H1 (cell line): ENCODE measurements at regions not wholly inside any gene's neighbourhood (a gene's known extent, or its start where the extent isn't known, plus 50 kb on each side); places are given as distances from the start of the nearest gene placed in this dataset.

ENCODE experiments used
- BACH1 ChIP-seq: IDR thresholded peaks from 2 replicates; pipeline ENCODE4 v1.6.1; 2012; ENCODE audit warnings: low read length, improper control_type of control experiment
- BCL11A ChIP-seq, 2 experiments: IDR thresholded peaks; one replicate each; pipeline ENCODE4 v1.6.1; 2011; ENCODE audit warnings: low read depth in 2 of 2, low read length in 2 of 2, mild to moderate bottlenecking in 2 of 2
- CTBP2 ChIP-seq: IDR thresholded peaks from 2 replicates; pipeline ENCODE4 v1.7.0; 2011; ENCODE audit warnings: borderline replicate concordance, mild to moderate bottlenecking, moderate library complexity, mixed read lengths, low read length; ENCODE audit not compliant: insufficient read depth, insufficient read length
- CTCF ChIP-seq, 3 experiments: IDR thresholded peaks; 1 replicate in 2 of 3; 2 replicates in 1 of 3; pipeline versions ENCODE4 v1.5.1 to v1.6.1; 2011; ENCODE audit warnings: low read length in 3 of 3, mild to moderate bottlenecking in 3 of 3, inconsistent platforms in 2 of 3, low read depth in 1 of 3, moderate library complexity in 1 of 3; ENCODE audit not compliant: insufficient read depth in 1 of 3; ENCODE audit errors: control extremely low read depth in 1 of 3
- EGR1 ChIP-seq: IDR thresholded peaks from 2 replicates; pipeline ENCODE4 v1.6.1; 2011; ENCODE audit warnings: low read depth, low read length, borderline replicate concordance
- HDAC2 ChIP-seq, 2 experiments: fragments of 300-600 bp in 1 of 2; sonication (generic) in 1 of 2; IDR thresholded peaks; 2 replicates each; pipeline ENCODE4 v1.6.1; 2011 to 2012; ENCODE audit warnings: low read depth in 2 of 2, low read length in 2 of 2, mild to moderate bottlenecking in 2 of 2, moderate library complexity in 2 of 2, borderline replicate concordance in 1 of 2, inconsistent platforms in 1 of 2
- KDM1A ChIP-seq: fragments of 200-600, 300-600 bp; sonication (generic); IDR thresholded peaks from 2 replicates; pipeline ENCODE4 v1.7.1; 2016; ENCODE audit warnings: mild to moderate bottlenecking, low read length, borderline replicate concordance
- KDM4A ChIP-seq: IDR thresholded peaks from one replicate; pipeline ENCODE4 v1.7.1; 2012; ENCODE audit warnings: low read depth, mild to moderate bottlenecking, moderate library complexity, low read length, inconsistent platforms; ENCODE audit not compliant: severe bottlenecking
- MAFK ChIP-seq: IDR thresholded peaks from 2 replicates; pipeline ENCODE4 v1.6.1; 2012; ENCODE audit warnings: low read depth, mild to moderate bottlenecking, improper control_type of control experiment, low read length
- MAX ChIP-seq: IDR thresholded peaks from 2 replicates; pipeline ENCODE4 v1.6.1; 2012; ENCODE audit warnings: inconsistent platforms
- NANOG ChIP-seq: IDR thresholded peaks from 2 replicates; pipeline ENCODE4 v1.6.1; 2011; ENCODE audit warnings: low read length, low read depth, mild to moderate bottlenecking, inconsistent platforms; ENCODE audit not compliant: insufficient read depth, poor library complexity, severe bottlenecking
- NRF1 ChIP-seq: IDR thresholded peaks from 2 replicates; pipeline ENCODE4 v1.6.1; 2011; ENCODE audit warnings: mild to moderate bottlenecking, low read depth, low read length, improper control_type of control experiment
- POLR2A ChIP-seq, 2 experiments: IDR thresholded peaks; 1 replicate in 1 of 2; 2 replicates in 1 of 2; pipeline ENCODE4 v1.6.1; 2011; ENCODE audit warnings: low read depth in 2 of 2, low read length in 2 of 2, mild to moderate bottlenecking in 2 of 2; ENCODE audit errors: control extremely low read depth in 1 of 2
- RAD21 ChIP-seq, 2 experiments: IDR thresholded peaks in 1 of 2; conservative IDR thresholded peaks in 1 of 2; 2 replicates each; pipeline ENCODE4 v1.6.1; 2011; ENCODE audit warnings: low read depth in 2 of 2, low read length in 2 of 2, improper control_type of control experiment in 1 of 2, inconsistent platforms in 1 of 2, mild to moderate bottlenecking in 1 of 2, moderate library complexity in 1 of 2
- SIRT6 ChIP-seq: IDR thresholded peaks from one replicate; pipeline ENCODE4 v1.7.1; 2012; ENCODE audit warnings: low read length, inconsistent platforms
- SP2 ChIP-seq: IDR thresholded peaks from 2 replicates; pipeline ENCODE4 v1.6.1; 2012; ENCODE audit warnings: mild to moderate bottlenecking, low read length, inconsistent platforms
- TAF1 ChIP-seq: IDR thresholded peaks from 2 replicates; pipeline ENCODE4 v1.6.1; 2011; ENCODE audit warnings: mild to moderate bottlenecking, low read depth, low read length
- YY1 ChIP-seq: IDR thresholded peaks from 2 replicates; pipeline ENCODE4 v1.6.1; 2011; ENCODE audit warnings: low read depth, mild to moderate bottlenecking, low read length
- TF ChIP-seq, protein P1 (sequence below): IDR thresholded peaks from 2 replicates; pipeline ENCODE4 v1.6.1; 2012; ENCODE audit warnings: inconsistent platforms
- TF ChIP-seq, protein P2 (sequence below): IDR thresholded peaks from 2 replicates; pipeline ENCODE4 v1.6.1; 2012; ENCODE audit warnings: low read length, inconsistent platforms

DNA sequence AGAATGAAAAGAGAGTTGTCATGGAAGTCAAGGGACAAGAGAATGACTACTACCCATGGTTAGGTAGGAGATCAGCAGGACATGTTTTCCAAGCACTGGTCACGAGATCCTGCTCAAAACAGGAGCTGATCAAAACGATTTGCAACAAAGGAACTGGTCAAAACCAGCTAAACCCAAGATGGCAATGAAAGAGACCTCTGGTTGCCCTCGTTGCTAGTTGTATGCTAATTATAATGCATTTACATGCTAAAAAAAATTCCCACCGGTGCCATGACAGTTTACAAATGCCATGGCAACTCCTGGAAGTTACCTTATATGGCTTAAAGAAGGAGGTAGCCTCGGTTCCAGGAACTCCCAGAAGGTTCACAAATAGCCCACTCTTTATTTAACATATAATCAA is 95.0 kb upstream of the OTX2 start (continued):
- TF ChIP-seq CTCF (IDR thresholded peaks at IDR 0.05; ENCODE audit: control extremely low read depth in 1 of 3, insufficient read depth in 1 of 3, low read depth in 1 of 3, low read length in 3 of 3) (no peak), TAF1 (no peak), EGR1 (no peak), POLR2A (IDR thresholded peaks at IDR 0.05; ENCODE audit: control extremely low read depth in 1 of 2, low read depth in 2 of 2, low read length in 2 of 2) (0 out of 3 replicates have a peak, but pooled peaks of 1 of the 2 experiments have one; percentile 14), CTBP2 (no peak), SP2 (no peak), YY1 (peak; percentile 90), BCL11A (IDR thresholded peaks at IDR 0.05; ENCODE audit: low read depth in 2 of 2, low read length in 2 of 2) (no peak), MAFK (no peak), NANOG (no peak), KDM1A (no peak), BACH1 (no peak), NRF1 (no peak), MAX (peak; percentile 26; the same call in 1 of the 2 replicates), SIRT6 (no peak), HDAC2 (IDR thresholded peaks at IDR 0.05; ENCODE audit: borderline replicate concordance in 1 of 2, low read depth in 2 of 2, low read length in 2 of 2) (no peak), KDM4A (no peak), RAD21 (IDR thresholded peaks at IDR 0.05 in 1 of 2, conservative IDR thresholded peaks at IDR 0.05 in 1 of 2; ENCODE audit: low read depth in 2 of 2, low read length in 2 of 2) (no peak)
- TF ChIP-seq, protein P1, sequence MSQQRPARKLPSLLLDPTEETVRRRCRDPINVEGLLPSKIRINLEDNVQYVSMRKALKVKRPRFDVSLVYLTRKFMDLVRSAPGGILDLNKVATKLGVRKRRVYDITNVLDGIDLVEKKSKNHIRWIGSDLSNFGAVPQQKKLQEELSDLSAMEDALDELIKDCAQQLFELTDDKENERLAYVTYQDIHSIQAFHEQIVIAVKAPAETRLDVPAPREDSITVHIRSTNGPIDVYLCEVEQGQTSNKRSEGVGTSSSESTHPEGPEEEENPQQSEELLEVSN: no peak
- TF ChIP-seq, protein P2, sequence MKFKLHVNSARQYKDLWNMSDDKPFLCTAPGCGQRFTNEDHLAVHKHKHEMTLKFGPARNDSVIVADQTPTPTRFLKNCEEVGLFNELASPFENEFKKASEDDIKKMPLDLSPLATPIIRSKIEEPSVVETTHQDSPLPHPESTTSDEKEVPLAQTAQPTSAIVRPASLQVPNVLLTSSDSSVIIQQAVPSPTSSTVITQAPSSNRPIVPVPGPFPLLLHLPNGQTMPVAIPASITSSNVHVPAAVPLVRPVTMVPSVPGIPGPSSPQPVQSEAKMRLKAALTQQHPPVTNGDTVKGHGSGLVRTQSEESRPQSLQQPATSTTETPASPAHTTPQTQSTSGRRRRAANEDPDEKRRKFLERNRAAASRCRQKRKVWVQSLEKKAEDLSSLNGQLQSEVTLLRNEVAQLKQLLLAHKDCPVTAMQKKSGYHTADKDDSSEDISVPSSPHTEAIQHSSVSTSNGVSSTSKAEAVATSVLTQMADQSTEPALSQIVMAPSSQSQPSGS: 0 out of 2 replicates have a peak, but pooled peaks have one; percentile 49
